ENCODE measurements at regions not wholly inside any gene's neighbourhood (a gene's known extent, or its start where the extent isn't known, plus 50 kb on each side); places are given as distances from the start of the nearest gene placed in this dataset. TPM values are rescaled to one million over a fixed set of nuclear protein-coding genes. Genes with fewer than 3 reads are reported as not detected.

Small RNA genes lying in the stretch of these regions (small RNA-seq; reads per million reads assigned to genes)
- not detected for gene RF00019
